H1 (cell line): ENCODE measurements at regions not wholly inside any gene's neighbourhood (a gene's known extent, or its start where the extent isn't known, plus 50 kb on each side); places are given as distances from the start of the nearest gene placed in this dataset.

Experiments used
- CTCF ChIA-PET: fragments of 300-600 bp; sonication (Branson Sonifier 250); formaldehyde crosslinking; loops from one replicate; lab custom pipeline; 2021; ENCODE audit not compliant: partially characterized antibody; lab: Charles Lee
- POLR2A ChIA-PET: fragments of 300-600 bp; sonication (Branson Sonifier 250); formaldehyde crosslinking; loops from one replicate; lab custom pipeline; 2021; ENCODE audit warnings: inconsistent platforms; ENCODE audit not compliant: partially characterized antibody; lab: Charles Lee
- DNase-seq, 2 experiments: peaks; one replicate each; pipeline versions ENCODE4 v3.0.0 to v3.0.0-alpha.2; 2010 to 2022; ENCODE audit warnings: low spot score in 2 of 2, low read depth in 1 of 2, mixed read lengths in 1 of 2
- FAIRE-seq: peaks from 2 replicates; lab custom pipeline; 2011; peaks lifted over from hg19 to GRCh38; lab: Jason Lieb, UNC
- H2AFZ ChIP-seq: 2 replicates; pipeline ENCODE4 v1.8.1; 2012; ENCODE audit warnings: low read length, inconsistent platforms
- H2AK5ac ChIP-seq: 2 replicates; pipeline ENCODE4 v1.6.1; 2013; ENCODE audit warnings: low read depth, low read length
- H2BK120ac ChIP-seq: replicated peaks from 2 replicates; pipeline ENCODE3; 2013; ENCODE audit warnings: low read depth, low read length, inconsistent platforms
- H2BK12ac ChIP-seq: 2 replicates; pipeline ENCODE4 v1.6.1; 2013; ENCODE audit warnings: low read depth, low read length
- H2BK15ac ChIP-seq: 2 replicates; pipeline ENCODE4 v1.6.1; 2013; ENCODE audit warnings: low read length
- H2BK20ac ChIP-seq: 2 replicates; pipeline ENCODE4 v1.6.1; 2013; ENCODE audit warnings: low read length
- H2BK5ac ChIP-seq: 2 replicates; pipeline ENCODE4 v1.6.1; 2013; ENCODE audit warnings: low read depth, low read length
- H3K14ac ChIP-seq: 2 replicates; pipeline ENCODE4 v1.6.1; 2013; ENCODE audit warnings: inconsistent platforms; ENCODE audit not compliant: insufficient read length
- H3K18ac ChIP-seq: 2 replicates; pipeline ENCODE4 v1.6.1; 2013; ENCODE audit warnings: low read length; ENCODE audit errors: extremely low read depth
- H3K23ac ChIP-seq: 2 replicates; pipeline ENCODE4 v1.6.1; 2013; ENCODE audit warnings: inconsistent platforms; ENCODE audit not compliant: insufficient read length
- H3K23me2 ChIP-seq: 2 replicates; pipeline ENCODE4 v1.6.1; 2013; ENCODE audit warnings: low read depth, low read length
- H3K27ac ChIP-seq: 2 replicates; pipeline ENCODE4 v1.6.1; 2011; ENCODE audit warnings: low read depth, low read length, inconsistent platforms
- H3K27me3 ChIP-seq, 4 experiments: replicated peaks in 1 of 4; 1 replicate in 1 of 4; 2 replicates in 3 of 4; pipeline versions ENCODE4 v1.6.1 to v1.8.1; 2011 to 2013; ENCODE audit warnings: low read length in 3 of 4, mild to moderate bottlenecking in 3 of 4, inconsistent platforms in 2 of 4, mixed read lengths in 2 of 4, moderate library complexity in 1 of 4; ENCODE audit not compliant: control insufficient read depth in 3 of 4, insufficient read depth in 3 of 4; ENCODE audit errors: extremely low read depth in 1 of 4
- H3K36me3 ChIP-seq, 4 experiments: 2 replicates each; pipeline versions ENCODE4 v1.6.1 to v1.8.1; 2011 to 2013; ENCODE audit warnings: mild to moderate bottlenecking in 4 of 4, low read length in 3 of 4, moderate library complexity in 2 of 4, control low read depth in 1 of 4, inconsistent platforms in 1 of 4; ENCODE audit not compliant: insufficient read depth in 4 of 4, control insufficient read depth in 2 of 4
- H3K4ac ChIP-seq: replicated peaks from 2 replicates; pipeline ENCODE3; 2013; ENCODE audit warnings: low read length, low read depth, mixed read lengths, inconsistent platforms; ENCODE audit not compliant: insufficient read length
- H3K4me1 ChIP-seq, 4 experiments: replicated peaks in 1 of 4; 1 replicate in 1 of 4; 2 replicates in 3 of 4; pipeline versions ENCODE4 v1.6.1 to v1.8.1; 2011 to 2013; ENCODE audit warnings: low read length in 3 of 4, inconsistent platforms in 2 of 4, mixed read lengths in 1 of 4; ENCODE audit not compliant: insufficient read depth in 4 of 4, control insufficient read depth in 3 of 4
- H3K4me2 ChIP-seq, 2 experiments: 2 replicates each; pipeline versions ENCODE4 v1.6.1 to v1.8.1; 2011 to 2013; ENCODE audit warnings: low read depth in 2 of 2, low read length in 2 of 2, control low read depth in 1 of 2, inconsistent platforms in 1 of 2, mild to moderate bottlenecking in 1 of 2; ENCODE audit not compliant: insufficient read depth in 1 of 2
- H3K4me3 ChIP-seq, 4 experiments: fragments of 200-600, 300-600 bp in 1 of 4; sonication (generic), shearing (Covaris generic), sonication (Bioruptor Twin) in 1 of 4; 2 replicates each; pipeline versions ENCODE4 v1.5.1 to v1.8.1; 2011 to 2016; ENCODE audit warnings: low read length in 4 of 4, low read depth in 3 of 4, control low read depth in 2 of 4, inconsistent platforms in 2 of 4, mild to moderate bottlenecking in 2 of 4, mixed read lengths in 1 of 4, moderate library complexity in 1 of 4; ENCODE audit not compliant: insufficient read depth in 2 of 4; ENCODE audit errors: extremely low read depth in 1 of 4
- H3K56ac ChIP-seq: replicated peaks from 2 replicates; pipeline ENCODE3; 2013; ENCODE audit warnings: low read depth, mild to moderate bottlenecking, mixed read lengths, low read length, inconsistent platforms; ENCODE audit not compliant: insufficient read length
- H3K79me1 ChIP-seq: 2 replicates; pipeline ENCODE4 v1.6.1; 2013; ENCODE audit warnings: low read depth, low read length, control low read depth
- H3K79me2 ChIP-seq, 2 experiments: 2 replicates each; pipeline versions ENCODE4 v1.6.1 to v1.8.1; 2012 to 2013; ENCODE audit warnings: low read length in 2 of 2, mild to moderate bottlenecking in 2 of 2, inconsistent platforms in 1 of 2; ENCODE audit not compliant: insufficient read depth in 2 of 2, control insufficient read depth in 1 of 2
- H3K9ac ChIP-seq, 4 experiments: replicated peaks in 1 of 4; 1 replicate in 1 of 4; 2 replicates in 3 of 4; pipeline versions ENCODE4 v1.6.1 to v1.8.1; 2011 to 2013; ENCODE audit warnings: low read depth in 3 of 4, low read length in 3 of 4, control low read depth in 2 of 4, mild to moderate bottlenecking in 2 of 4, moderate library complexity in 2 of 4, inconsistent platforms in 1 of 4; ENCODE audit errors: extremely low read depth in 1 of 4
- H3K9me3 ChIP-seq, 2 experiments: 2 replicates each; pipeline versions ENCODE4 v1.6.1 to v1.8.1; 2012 to 2013; ENCODE audit warnings: mild to moderate bottlenecking in 2 of 2, moderate library complexity in 2 of 2, control low read depth in 1 of 2, inconsistent platforms in 1 of 2, low read depth in 1 of 2, low read length in 1 of 2, mixed read lengths in 1 of 2; ENCODE audit not compliant: insufficient read depth in 2 of 2
- H4K20me1 ChIP-seq, 2 experiments: replicated peaks in 1 of 2; 2 replicates each; pipeline versions ENCODE3 to v1.8.1; 2011 to 2013; ENCODE audit warnings: inconsistent platforms in 2 of 2, low read length in 2 of 2, mild to moderate bottlenecking in 1 of 2; ENCODE audit not compliant: insufficient read depth in 2 of 2, control insufficient read depth in 1 of 2
- H4K5ac ChIP-seq: 2 replicates; pipeline ENCODE4 v1.6.1; 2013; ENCODE audit warnings: low read length, low read depth, mixed read lengths, inconsistent platforms; ENCODE audit not compliant: insufficient read length
- H4K8ac ChIP-seq: 2 replicates; pipeline ENCODE4 v1.8.0; 2013; ENCODE audit warnings: mild to moderate bottlenecking, moderate library complexity, low read length, inconsistent platforms; ENCODE audit not compliant: insufficient read depth; ENCODE audit errors: extremely low read depth
- H4K91ac ChIP-seq: replicated peaks from 2 replicates; pipeline ENCODE3; 2013; ENCODE audit warnings: low read length, mixed read lengths, inconsistent platforms; ENCODE audit not compliant: insufficient read length
- KDM1A ChIP-seq: fragments of 200-600, 300-600 bp; sonication (generic); IDR thresholded peaks from 2 replicates; pipeline ENCODE4 v1.7.1; 2016; ENCODE audit warnings: mild to moderate bottlenecking, low read length, borderline replicate concordance
- WGBS, 2 experiments: shearing (Covaris generic) in 1 of 2; methylation state at CpG; one replicate each; pipeline versions ENCODE4 v1.1.6 to v1.1.7; 2013 to 2015; ENCODE audit warnings: low lambda C conversion rate in 2 of 2, mixed read lengths in 2 of 2, inconsistent platforms in 1 of 2, low coverage in 1 of 2, missing lambda C conversion rate in 1 of 2; ENCODE audit not compliant: insufficient replicate concordance in 2 of 2, insufficient coverage in 1 of 2, insufficient read length in 1 of 2; ENCODE audit errors: extremely low coverage in 1 of 2, missing lambda C conversion rate in 1 of 2; 5-methylcytosine and 5-hydroxymethylcytosine counted together
- TF ChIP-seq, protein P1 (sequence below): IDR thresholded peaks from 2 replicates; pipeline ENCODE4 v1.6.1; 2011; ENCODE audit warnings: low read depth, mild to moderate bottlenecking, low read length; ENCODE audit not compliant: insufficient read depth

DNA sequence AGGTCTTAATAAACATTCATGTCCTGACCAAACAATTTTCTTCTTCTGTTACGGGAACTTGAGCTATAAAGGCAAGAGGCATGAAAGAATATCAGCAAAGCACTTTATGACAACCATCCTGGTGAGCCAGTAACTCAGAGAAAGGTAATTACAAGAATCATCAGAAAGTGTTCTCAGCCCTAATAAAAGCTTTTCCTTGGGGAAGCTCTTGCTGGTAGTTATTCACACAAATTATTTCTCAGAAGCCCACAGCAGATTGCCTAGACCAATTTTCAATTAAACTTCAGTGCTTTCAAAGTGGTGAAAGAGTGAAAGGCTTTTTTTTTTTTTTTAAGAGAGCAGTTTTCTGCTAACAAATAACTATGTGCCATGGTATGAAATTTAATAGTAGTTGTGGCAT is 60.9 kb upstream of the PEX5L start:
- no peak overlapping the region for H3K18ac ChIP-seq
- H3K9me3 ChIP-seq: no peaks in the 10 kb centered on the region
- H2BK5ac ChIP-seq: no peak overlapping the region
- H3K14ac ChIP-seq: no peak overlapping the region
- no peak overlapping the region for H3K4me3 ChIP-seq
- no peaks in the 10 kb centered on the region for H4K20me1 ChIP-seq
- H2BK15ac ChIP-seq: no peak overlapping the region
- no peak overlapping the region for H2BK120ac ChIP-seq
- H3K9ac ChIP-seq: no peak overlapping the region
- no peak for FAIRE-seq
- H2BK20ac ChIP-seq: no peak overlapping the region
- no peaks in the 10 kb centered on the region for H3K27me3 ChIP-seq
- H3K4me2 ChIP-seq: no peak overlapping the region
- CTCF ChIA-PET: interaction anchor here (0.6 kb wide), 1 partner anchor 182 kb away, joined by 3 read pairs; no protein-coding TSS in a partner anchor
- peaks cover 0 to 8% (median 4%) of the 10 kb centered on the region in 4 experiments; a peak in 3 of 7 replicates for H3K4me1 ChIP-seq
- no peak overlapping the region for H4K8ac ChIP-seq
- no peaks in the 10 kb centered on the region for H3K79me1 ChIP-seq
- H2AK5ac ChIP-seq: no peak overlapping the region
- no peak overlapping the region for H2AFZ ChIP-seq
- TF ChIP-seq, protein P1, sequence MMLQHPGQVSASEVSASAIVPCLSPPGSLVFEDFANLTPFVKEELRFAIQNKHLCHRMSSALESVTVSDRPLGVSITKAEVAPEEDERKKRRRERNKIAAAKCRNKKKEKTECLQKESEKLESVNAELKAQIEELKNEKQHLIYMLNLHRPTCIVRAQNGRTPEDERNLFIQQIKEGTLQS: no peak
- no peak for TF ChIP-seq KDM1A
- H3K27ac ChIP-seq: no peak overlapping the region
- 0 out of 2 replicates have a peak, but pooled peaks cover 2% of the 10 kb centered on the region for H3K23me2 ChIP-seq
- H3K23ac ChIP-seq: no peak overlapping the region
- H3K4ac ChIP-seq: no peak overlapping the region
- no peak overlapping the region for H3K56ac ChIP-seq
- no peak overlapping the region for H4K5ac ChIP-seq
- H3K79me2 ChIP-seq: no peaks in the 10 kb centered on the region
- POLR2A ChIA-PET: interaction anchor here (0.5 kb wide), 1 partner anchor 19 kb away, joined by 3 read pairs; no protein-coding TSS in a partner anchor
- no peak overlapping the region for H4K91ac ChIP-seq
- 83% methylated on average over 1 of the region's 1 CpG; no CpG with 5 or more reads in 1 of the 2 experiments for WGBS, 2 experiments
- DNase-seq: no peak
- H2BK12ac ChIP-seq: no peak overlapping the region
- no peaks in the 10 kb centered on the region for H3K36me3 ChIP-seq
